T-helper 2 cell treated with Interferon-gamma antibody and Interleukin-4, amounts not matched to agents 100 ng/mL and 5 ng/mL, for 36 hours (primary cell): ENCODE measurements at regions not wholly inside any gene's neighbourhood (a gene's known extent, or its start where the extent isn't known, plus 50 kb on each side); places are given as distances from the start of the nearest gene placed in this dataset.
"Not testable (repeated sequence)": the region's sequence is repeated elsewhere in the genome, so short reads cannot be mapped to it uniquely, and the experiment has no call there.

Experiments used
- intact Hi-C: fragments of 100-400 bp; cut with micrococcal nuclease; formaldehyde crosslinking; loops from one replicate; pipeline ENCODE4 v1.15.1; 2023

DNA sequence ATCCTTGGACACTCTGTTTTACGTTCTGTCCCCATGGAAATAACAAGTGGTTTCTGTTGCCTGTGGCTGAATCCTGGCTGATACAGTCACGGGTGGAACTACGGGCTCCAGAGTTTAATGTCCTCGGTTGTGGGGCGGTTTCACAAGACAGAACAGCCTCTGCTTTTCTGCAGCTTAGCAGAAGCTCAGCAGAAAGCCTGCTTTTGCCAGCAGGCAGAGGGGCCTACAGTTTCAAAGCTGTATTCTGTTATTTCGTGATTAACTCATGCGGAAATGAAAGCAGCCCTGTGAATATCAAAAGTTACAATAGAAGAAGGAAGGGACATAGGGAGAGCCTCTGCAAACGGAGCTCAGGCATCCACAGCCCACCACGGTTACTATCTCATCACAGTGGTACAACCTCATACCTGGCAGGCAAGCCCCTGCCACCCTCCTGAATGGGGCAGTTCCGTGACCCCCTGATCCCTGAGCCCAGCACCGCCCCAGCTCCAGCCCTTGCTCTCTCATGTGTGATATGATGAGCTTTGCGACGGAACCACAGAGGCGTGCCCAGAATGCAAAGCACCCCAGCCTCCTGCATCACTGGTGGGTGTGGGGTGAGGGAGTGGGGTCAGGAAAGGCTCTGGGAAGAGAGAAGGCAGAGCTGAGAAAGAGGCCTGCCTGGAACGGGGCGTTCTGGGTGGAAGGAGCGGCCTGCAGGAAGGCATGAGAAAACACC, 360.6 kb downstream of the BRD1 start:
- intact Hi-C loops, result no loop called here

DNA sequence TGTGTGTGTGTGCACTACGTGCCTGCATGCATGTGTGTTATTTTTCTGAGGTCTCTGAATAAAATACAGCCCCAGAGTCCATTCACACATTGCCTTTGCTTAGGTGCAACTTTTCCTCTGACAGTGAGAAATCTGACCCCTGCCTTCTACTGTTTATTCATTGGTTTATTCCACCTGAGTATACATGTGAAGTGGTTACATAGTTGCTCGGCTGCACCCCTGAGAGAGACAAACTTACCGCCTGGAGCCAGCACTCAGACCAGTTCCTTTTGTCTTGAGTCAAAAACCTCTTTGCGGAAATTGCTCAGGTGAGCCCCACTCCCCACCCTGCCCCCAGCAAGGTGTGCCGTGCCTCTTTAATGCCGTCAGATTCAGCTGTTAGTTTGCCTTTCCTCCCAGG, 363.6 kb downstream of the BRD1 start:
- intact Hi-C loops, result no loop called here

DNA sequence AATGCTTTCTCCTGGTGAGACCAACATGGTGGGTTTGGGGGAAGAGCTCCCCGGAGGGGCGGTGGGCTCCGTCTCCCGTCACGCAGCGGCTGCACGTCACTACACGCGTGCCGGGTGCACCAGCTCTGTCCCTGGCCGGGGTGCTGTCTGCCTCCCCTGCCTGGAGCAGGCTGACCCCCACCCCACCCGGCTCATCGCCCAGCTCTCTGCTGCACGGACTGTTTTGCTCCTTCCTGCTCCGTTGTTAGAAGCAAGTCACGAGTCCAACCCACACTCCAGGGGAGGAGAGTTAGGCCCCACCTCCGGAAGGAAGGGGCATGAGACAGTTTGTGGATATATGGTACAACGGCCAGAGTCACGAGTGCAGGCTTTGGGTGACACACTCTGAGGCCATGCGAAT, 364.9 kb downstream of the BRD1 start:
- intact Hi-C loops, result no loop called here

DNA sequence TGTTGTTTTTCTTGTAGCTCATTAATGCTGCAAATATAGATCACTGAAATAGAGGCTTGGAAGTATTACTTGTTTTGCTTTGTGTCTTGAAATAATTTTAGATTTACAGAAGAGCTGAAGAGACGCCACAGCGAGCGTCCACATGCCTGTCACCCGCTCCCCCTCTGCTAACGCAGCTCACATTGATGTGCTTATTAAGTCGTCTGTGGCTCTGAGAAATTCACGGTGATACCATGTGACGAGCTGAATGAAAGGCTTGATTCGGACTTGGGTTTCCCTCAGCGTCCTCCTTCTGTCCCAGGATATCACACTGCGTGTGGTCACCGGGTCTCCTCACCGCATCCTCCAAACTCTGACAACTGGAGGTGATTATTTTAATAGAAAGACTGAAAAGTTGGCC, 365.4 kb downstream of the BRD1 start:
- intact Hi-C loops, result no loop called here

DNA sequence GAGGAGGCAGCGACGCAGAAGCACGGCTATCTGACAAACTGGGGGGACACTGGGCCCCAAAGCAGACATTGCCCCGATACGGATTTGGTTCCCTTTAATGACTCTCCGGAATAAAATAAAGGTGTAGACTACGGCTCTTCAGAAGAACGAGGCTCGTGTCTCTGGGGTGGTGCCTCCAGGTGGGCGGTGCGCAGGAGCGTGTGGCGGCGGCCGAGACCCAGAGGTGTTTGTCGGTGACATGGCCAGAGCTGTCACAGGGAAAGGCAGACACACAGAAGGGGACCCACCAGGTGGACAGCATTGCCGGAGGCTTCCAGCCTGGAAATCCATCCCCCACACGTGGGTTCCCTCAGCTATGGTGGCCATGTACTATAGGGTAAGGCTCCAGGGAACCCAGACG, 366.0 kb downstream of the BRD1 start:
- intact Hi-C loops, result no loop called here

DNA sequence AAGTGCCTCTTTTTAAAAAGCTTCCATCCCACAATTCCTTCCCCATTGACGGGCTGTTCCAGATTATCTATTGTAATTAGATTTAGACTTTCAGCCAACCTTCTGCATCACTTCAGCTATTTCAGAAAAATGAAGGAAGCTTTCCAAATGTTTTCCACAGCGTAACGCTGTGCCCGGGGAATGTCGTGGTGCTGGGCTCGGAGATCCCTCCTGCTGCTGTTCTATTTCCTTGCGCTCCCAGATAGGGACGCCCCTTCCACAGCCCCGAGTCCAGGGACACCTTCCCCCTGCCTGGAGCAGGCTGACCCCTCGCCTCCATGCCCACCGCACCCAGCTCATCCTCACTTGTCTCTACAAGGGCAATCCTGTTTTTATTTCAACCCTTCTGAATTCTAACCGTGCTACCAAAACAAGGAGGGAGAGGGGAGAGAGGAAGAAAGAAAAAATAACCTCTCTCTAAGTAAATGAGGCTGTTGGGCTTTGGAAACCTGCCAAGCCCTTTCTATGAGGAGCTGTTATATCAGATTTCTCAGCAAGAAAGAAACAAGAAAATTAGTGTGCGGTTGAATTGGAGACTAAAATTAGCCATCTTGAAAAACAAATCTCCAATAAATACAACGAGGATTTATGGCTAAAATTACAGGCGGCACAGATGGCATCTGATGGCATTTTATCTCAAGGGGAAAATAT, 366.9 kb downstream of the BRD1 start:
- intact Hi-C loops, result no loop called here

DNA sequence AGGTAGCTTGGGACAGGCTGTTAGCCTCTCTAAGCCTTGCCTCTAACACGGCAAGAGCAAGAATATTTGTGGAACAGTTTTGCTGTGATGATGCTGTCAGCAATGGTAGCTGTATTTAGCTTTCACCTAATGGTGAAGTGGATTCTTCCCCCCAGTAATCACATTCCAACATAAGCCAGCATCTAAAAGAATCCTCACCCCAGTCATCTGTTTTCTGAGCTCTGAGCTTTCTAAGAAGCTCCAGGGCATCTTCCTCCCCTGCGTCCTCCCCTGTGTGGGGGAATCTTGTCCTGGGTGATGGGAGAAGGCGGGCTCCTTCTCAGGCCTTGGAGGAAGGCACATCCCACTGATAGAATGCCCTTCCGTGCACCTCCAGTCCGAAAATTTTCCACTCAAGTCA, 367.6 kb downstream of the BRD1 start:
- intact Hi-C loops, result no loop called here

DNA sequence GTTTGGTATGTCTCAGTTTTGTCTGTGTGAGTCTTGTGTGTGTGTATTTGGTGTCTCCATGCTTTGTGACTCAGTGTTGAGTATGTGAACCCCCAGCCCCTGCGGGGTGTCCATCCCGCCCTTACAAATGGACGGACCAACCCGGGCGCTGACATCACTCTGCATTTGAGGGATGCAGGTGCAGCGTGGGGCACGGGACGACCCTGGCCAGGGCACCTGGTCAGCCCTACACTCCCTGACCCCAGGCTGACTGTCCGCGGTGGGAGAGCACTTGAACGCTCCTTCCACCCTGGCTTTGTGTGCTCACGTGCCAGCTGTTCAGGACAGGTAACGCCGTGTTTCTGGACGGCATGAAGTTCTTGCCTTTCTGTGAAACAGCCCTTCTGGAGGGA, 369.0 kb downstream of the BRD1 start:
- intact Hi-C loops, result no loop called here

DNA sequence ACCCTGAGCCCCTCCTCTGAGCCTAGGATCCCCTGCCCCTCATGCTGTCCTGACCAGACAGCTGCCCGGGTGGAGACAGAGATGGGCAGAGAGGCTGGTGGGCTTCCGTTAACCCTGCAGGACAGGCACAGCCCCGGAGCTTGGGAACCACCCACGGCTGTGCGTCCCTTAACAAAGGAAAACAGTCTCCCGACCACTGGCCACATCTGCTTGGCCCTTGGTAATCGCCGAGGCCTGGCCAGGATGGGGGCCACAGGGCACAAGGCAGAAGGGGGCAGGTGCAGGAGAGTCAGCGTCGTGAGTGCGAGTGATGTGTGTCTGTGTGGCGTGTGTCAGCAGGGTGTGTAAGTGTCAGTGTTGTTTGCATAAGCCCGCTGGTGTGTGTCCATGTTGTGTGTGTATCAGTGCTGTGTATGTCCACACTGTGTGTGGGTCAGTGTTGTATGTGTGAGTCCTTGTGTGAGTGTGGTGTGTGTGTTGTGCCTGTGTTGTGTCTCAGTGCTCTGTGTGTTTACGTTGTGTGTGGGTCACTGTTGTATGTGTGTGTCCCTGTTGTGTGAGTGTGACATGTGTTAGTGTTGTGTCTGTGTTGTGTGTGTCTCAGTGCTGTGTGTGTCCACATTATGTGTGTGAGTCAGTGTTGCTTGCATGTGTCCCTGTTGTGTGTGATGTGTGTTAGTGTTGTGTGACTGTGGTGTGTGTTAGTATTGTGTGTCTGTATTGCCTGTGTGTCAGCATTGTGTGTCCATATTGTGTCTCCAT, 369.5 kb downstream of the BRD1 start:
- intact Hi-C loops, result no loop called here

DNA sequence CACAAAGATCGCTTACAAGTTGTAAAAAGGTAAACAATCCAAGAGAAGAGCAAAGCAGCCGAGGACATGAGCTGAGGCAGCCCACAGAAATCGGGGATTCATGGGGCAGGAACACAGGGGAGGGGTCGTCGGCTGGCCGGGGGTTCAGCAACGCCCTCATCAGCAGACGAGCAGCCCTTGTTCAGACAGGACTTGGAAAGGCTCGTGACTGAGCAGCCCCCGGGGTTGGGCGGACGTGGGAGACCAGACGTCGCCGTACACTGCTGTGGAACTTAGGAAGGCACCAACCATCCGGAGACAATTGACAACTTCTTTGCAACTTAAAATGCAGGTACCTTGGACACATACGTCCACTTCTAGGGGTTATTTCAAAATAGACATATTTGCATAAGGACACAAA, 370.5 kb downstream of the BRD1 start:
- intact Hi-C loops, result no loop called here

DNA sequence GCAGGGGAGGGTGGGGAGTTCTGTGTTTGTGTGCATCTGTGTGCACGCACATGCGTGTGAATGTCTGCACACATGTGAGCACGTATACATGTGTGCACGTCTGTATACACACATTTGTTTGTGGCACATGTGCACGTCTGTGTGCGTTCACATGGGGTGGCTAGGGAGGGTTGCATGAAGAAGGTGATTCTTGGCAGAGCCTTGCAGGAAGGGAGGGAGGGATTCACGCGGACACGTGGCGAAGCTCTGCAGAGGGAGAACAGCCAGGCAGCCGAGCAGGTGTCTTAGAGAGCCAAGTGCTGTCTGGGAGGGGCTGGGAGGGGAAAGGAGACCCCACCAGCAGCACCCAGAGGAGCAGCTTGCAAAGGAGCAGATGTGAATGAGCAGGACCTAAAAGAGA, 372.1 kb downstream of the BRD1 start:
- intact Hi-C loops, result no loop called here

DNA sequence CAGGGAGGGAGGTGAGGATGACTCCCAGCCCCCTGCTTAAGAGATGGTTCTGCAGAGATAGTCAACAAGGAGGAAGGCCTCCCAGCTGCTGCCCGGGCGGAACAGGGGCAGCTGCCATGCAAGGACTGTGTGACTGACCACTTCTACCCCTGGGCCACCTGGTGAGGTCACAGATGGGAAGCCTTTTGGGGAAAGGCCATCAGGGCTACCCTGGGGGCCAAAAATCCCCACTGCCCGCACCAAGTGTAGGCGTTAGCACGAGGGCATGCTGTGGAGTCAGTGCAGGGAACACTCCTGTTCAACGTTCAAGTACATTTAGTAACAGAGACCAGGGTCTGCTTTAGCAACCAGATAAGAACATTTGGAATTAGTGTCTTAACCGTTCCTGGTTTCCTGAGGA, 372.9 kb downstream of the BRD1 start:
- intact Hi-C loops, result no loop called here

DNA sequence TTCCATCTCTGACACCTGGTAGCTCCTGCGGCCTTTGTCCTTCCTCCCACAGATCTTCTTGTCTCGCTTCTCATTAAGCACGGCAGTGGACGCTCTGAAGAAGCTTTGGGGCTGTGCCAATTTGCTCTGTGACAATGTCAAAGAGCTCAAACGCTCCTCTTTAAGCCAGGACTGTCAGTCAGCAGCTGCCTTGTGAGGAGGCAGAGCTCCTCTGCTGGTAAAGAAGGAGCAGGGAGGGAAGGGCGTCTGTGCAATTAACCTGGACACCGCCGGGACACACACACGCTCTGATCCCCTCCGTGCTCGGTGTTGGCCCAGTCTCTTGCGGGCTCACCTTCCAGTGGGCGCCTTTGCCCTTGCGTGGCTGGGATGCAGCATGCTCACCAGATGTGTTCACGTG, 373.9 kb downstream of the BRD1 start:
- intact Hi-C loops, result no loop called here

DNA sequence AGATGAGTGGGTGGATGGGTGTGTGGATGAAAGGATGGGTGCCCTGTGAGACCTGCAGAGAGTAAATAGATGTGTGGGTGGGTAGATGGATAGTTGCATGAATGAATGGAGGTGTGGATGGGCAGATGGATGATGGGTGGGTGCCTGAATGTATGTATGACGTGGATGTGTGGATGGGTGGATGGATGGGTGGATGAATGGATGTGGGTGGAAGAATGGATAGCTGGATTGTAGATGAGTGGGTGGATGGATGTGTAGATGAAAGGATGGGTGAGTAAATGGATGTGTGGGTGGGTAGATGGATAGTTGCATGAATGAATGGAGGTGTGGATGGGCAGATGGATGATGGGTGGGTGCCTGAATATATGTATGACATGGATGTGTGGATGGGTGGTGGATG, 374.7 kb downstream of the BRD1 start:
- intact Hi-C loops, result not testable (repeated sequence)

DNA sequence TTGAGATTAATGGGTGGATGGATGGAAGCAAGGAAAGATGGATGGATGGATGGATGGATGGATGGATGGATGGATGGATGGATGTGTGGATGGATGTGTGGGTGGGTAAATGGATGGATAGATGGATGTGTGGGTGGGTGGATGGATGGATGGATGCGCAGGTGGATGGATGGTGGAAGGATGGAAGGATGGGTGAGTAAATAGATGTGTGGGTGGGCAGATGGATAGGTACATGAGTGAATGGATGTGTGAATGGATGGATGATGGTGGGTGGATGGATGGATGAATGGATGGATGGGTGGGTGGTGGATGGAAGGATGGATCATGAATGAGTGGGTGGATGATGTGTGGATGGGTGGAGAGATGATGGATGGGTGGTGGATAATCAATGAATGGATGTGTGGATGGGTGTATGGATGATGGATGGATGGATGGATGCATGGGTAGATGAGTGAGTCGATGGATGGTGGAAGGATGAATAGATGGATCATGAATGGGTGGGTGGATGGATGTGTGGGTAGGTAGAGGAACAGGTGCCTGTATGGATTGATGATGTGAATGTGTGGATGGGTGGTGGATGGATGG, 375.2 kb downstream of the BRD1 start:
- intact Hi-C loops, result no loop called here

DNA sequence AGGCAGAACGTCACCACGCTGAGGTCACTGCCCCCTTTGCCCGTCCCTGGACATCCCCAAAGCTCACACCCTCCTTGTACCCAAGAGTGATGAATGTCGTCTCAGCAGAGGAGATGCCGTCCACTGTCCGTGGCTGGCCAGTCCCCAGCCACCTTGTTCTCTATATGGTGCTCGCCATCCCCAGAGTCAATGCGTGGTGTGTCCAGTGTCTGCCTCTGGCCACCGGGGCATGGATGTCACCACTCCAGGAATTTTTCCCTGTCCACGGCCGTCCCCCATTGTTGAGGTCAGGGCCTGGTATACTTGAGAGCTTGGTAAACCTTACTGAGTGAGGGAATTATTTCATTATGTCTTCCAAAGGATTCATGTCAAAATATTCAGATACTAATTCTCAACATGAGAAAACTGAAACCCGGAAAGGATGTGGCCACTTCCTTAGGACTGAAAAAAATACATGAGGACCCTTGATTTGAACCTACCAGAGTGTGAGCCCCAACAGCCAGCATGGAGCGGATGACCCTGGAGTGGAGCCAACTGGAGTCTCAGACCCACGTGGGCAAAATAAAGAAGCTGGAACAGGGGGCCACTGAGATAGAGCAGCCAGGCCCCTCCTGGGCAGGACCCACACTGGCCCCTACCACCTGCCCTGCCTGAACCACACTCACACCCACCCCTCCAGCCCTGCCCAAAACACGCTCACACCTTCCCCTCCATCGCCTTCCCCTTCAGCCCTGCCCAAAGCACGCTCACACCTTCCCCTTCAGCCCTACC, 376.4 kb downstream of the BRD1 start:
- intact Hi-C loops, result no loop called here

DNA sequence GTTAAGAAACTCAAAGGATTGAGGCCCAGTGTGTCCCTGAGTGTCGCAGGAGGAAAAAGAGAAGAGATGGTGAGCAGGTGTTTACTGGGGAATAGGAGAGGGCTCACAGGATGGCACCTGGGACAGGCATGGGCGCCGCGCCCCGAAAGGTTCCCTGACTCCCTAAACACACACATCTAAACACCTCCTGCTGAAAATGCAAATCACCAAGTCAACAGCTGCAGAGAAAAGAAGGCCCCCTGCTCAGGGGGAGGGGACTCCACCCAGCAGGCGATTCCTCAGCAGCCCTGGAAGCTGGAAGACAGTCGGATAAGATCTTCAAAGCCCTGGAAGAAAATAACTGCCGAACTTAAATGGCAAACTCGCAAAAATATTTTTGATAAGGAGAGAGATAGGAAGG, 377.2 kb downstream of the BRD1 start:
- intact Hi-C loops, result no loop called here

DNA sequence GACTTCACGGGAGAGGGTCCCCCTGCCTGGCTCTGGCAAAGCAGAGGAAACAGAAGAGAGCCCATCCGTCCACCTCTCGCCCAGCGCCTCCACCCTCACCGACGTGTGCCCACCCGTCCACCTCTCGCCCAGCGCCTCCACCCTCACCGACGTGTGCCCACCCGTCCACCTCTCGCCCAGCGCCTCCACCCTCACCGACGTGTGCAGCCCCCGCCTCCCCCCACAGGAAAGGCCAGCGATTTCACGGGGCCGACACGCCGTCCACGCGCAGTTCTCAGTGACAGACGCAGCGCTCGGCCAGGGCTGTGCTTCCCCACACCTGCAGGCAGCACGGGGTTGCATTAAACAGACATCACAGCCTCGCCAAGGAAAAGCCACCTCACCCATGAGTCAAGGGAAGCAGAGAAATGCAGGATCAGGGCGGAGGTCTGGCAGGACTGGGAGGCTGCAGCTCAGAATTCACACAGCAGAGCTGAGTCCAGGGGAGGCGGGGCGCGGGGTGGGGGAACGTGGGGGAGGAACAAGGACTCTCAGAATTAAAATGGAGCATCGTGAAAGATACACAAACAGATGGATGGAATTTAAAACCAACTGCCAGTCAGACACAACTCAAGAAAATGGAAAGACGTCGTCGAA, 377.7 kb downstream of the BRD1 start:
- intact Hi-C loops, result no loop called here

DNA sequence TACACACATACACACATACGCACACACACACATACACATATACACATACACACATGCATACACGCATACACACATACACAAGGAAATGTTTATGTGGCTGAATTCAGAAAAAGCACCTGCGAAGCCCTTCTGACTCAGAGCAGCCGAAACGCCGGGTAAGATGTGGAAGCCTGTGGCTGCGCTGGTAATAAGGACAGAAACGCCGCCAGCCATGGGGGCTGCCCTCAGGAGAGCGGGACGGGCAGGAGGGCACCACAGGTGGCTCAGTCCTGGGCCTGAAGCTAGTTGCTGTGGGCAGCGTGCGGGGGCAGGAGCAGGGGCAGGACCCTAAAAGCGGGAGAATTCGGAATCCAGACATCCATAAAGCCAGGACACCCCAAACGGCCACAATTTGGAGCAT, 378.3 kb downstream of the BRD1 start:
- intact Hi-C loops, result no loop called here

DNA sequence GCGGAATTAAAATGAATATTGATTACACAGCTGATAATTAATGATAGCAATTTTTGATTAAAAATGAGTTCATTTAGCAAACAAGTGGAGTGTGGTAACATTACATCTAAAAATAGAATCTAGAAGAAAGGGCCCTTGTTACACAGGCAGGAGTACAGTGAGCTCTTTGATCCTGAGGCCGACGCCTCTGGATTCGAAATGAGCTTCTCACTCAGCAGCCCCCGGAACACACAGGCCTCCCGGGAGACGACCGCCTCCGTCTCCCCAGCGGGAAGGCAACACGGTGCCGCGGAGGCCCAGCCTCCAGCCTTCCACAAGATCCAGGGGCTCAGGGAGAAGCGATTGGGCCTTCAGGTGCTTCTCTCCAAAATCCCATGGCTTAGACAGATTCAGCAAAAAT, 379.1 kb downstream of the BRD1 start:
- intact Hi-C loops, result no loop called here

DNA sequence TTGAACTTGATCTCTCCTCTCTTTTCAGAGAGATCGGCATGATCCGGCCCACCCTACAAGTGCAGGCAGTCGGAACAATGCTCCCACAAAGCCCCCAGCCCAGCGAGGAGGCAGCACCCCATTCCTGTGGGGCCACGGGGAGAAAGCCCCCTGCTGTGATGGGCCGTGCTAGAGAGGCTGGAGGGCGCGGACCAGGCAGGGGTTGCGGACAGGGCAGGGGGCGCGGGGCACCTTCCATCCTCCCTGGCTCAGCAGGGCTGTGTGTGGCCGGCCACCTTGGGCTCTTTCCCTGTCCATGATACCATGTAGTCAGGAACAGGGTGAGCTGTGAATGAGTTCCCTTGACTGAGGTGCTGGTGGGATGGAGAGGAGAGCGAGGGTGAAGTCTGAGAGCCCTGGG, 379.8 kb downstream of the BRD1 start:
- intact Hi-C loops, result no loop called here
